Neural progenitor cell (in vitro differentiated cells): ENCODE measurements at regions not wholly inside any gene's neighbourhood (a gene's known extent, or its start where the extent isn't known, plus 50 kb on each side); places are given as distances from the start of the nearest gene placed in this dataset.

ENCODE experiments used
- DNase-seq: peaks from one replicate; pipeline ENCODE4 v3.0.0-alpha.2; 2016; ENCODE audit warnings: low spot score
- H2AFZ ChIP-seq: fragments of 200-600 bp; sonication (generic); replicated peaks from 2 replicates; pipeline ENCODE4 v1.6.1; 2016; ENCODE audit warnings: antibody characterized with exemption
- H3F3A ChIP-seq: fragments of 200-600 bp; sonication (generic); 2 replicates; pipeline ENCODE4 v1.6.1; 2016; ENCODE audit warnings: antibody characterized with exemption, low read depth
- H3K27ac ChIP-seq: fragments of 200-600 bp; sonication (generic); 2 replicates; pipeline ENCODE4 v1.5.1; 2016; ENCODE audit warnings: mild to moderate bottlenecking
- H3K27me3 ChIP-seq: fragments of 200-600 bp; sonication (generic); 2 replicates; pipeline ENCODE4 v1.6.1; 2016; ENCODE audit warnings: mild to moderate bottlenecking, moderate library complexity
- H3K36me3 ChIP-seq: fragments of 200-600 bp; sonication (generic); 2 replicates; pipeline ENCODE4 v1.5.1; 2016
- H3K4me1 ChIP-seq: fragments of 200-600 bp; sonication (generic); 2 replicates; pipeline ENCODE4 v1.6.1; 2016; ENCODE audit warnings: mixed run types
- H3K4me2 ChIP-seq: fragments of 200-600 bp; sonication (generic); 2 replicates; pipeline ENCODE4 v1.6.1; 2016
- H3K4me3 ChIP-seq: fragments of 200-600 bp; sonication (generic); 2 replicates; pipeline ENCODE4 v1.5.1; 2016
- H3K79me2 ChIP-seq: fragments of 200-600 bp; sonication (generic); 2 replicates; pipeline ENCODE4 v1.6.1; 2016; ENCODE audit warnings: low read depth
- H3K9ac ChIP-seq: fragments of 200-600 bp; sonication (generic); 2 replicates; pipeline ENCODE4 v1.6.1; 2016
- H3K9me3 ChIP-seq: fragments of 200-600 bp; sonication (generic); 2 replicates; pipeline ENCODE4 v1.5.1; 2016; ENCODE audit warnings: low read depth
- H4K20me1 ChIP-seq: fragments of 200-600 bp; sonication (generic); 2 replicates; pipeline ENCODE4 v1.6.1; 2016; ENCODE audit warnings: low read depth
- H3K27ac Mint-ChIP-seq: 3 replicates; pipeline ENCODE4 v1.8.0; 2021; ENCODE audit warnings: mixed read lengths
- H3K27me3 Mint-ChIP-seq: 2 replicates; pipeline ENCODE4 v1.8.0; 2022; ENCODE audit warnings: low read depth, mild to moderate bottlenecking, inconsistent platforms, moderate library complexity, mixed read lengths; ENCODE audit not compliant: insufficient read depth
- H3K36me3 Mint-ChIP-seq: 3 replicates; pipeline ENCODE4 v1.8.0; 2021; ENCODE audit warnings: mixed read lengths
- H3K4me1 Mint-ChIP-seq: 3 replicates; pipeline ENCODE4 v1.8.0; 2021; ENCODE audit warnings: mixed read lengths
- H3K4me3 Mint-ChIP-seq: 3 replicates; pipeline ENCODE4 v1.8.0; 2021; ENCODE audit warnings: mild to moderate bottlenecking, moderate library complexity, mixed read lengths
- H3K9me3 Mint-ChIP-seq: 3 replicates; pipeline ENCODE4 v1.8.0; 2020; ENCODE audit warnings: mixed read lengths
- EZH2 ChIP-seq: fragments of 200-600 bp; sonication (generic); IDR thresholded peaks from 2 replicates; pipeline ENCODE4 v1.6.1; 2017; ENCODE audit warnings: antibody characterized with exemption, mild to moderate bottlenecking, moderate library complexity
- EZH2phosphoT487 ChIP-seq: fragments of 200-600 bp; sonication (generic); IDR thresholded peaks from 2 replicates; pipeline ENCODE4 v1.6.1; 2017; ENCODE audit warnings: antibody characterized with exemption
- TF ChIP-seq, protein P1 (sequence below): fragments of 200-600 bp; sonication (generic); IDR thresholded peaks from 2 replicates; pipeline ENCODE4 v1.5.1; 2017; ENCODE audit warnings: antibody characterized with exemption, mild to moderate bottlenecking

DNA sequence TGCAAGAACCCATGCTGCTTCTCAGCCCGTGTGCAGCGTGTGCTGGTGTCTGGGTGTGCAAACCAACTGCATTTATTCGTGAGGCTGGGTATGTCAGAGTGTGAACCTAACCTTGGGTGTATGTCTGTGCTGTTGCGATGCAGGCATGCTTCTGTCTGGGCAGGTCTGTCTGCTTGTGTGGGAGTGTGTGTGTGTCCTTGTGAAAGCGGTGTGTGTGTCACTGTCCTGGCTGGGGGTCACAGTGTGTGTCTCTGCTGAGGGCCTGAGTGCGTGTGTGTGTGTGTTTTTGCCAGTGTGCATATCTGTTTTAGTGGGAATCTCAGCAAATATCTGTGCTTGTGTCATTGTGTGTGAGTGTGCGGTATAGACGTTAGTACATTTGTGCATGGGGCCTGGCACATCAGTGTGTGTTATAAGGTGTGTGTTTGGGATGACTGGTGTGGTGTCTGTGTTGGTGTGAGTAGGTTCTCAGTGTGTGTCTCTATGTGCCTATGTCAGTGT, 121.8 kb downstream of the CYLD start:
- no peaks in the 10 kb centered on the region for H4K20me1 ChIP-seq
- H3K4me3 ChIP-seq, result no peak overlapping the region
- Mint-ChIP-seq H3K9me3 (no peaks in the 10 kb centered on the region), H3K4me3 (no peak overlapping the region), H3K27me3 (peaks cover 12% of the 10 kb centered on the region), H3K27ac (no peak overlapping the region), H3K4me1 (peaks cover 15% of the 10 kb centered on the region), H3K36me3 (no peaks in the 10 kb centered on the region)
- no peaks in the 10 kb centered on the region for H3F3A ChIP-seq
- no peaks in the 10 kb centered on the region for H3K36me3 ChIP-seq
- H3K79me2 ChIP-seq, result no peaks in the 10 kb centered on the region
- no peaks in the 10 kb centered on the region for H3K27me3 ChIP-seq
- no peak for DNase-seq
- peaks cover 3% of the 10 kb centered on the region for H3K9me3 ChIP-seq
- no peak overlapping the region for H2AFZ ChIP-seq
- H3K9ac ChIP-seq, result no peak overlapping the region
- H3K27ac ChIP-seq, result no peak overlapping the region
- no peak overlapping the region for H3K4me2 ChIP-seq
- H3K4me1 ChIP-seq, result no peaks in the 10 kb centered on the region
- TF ChIP-seq EZH2phosphoT487 (no peak), EZH2 (no peak)
- TF ChIP-seq, protein P1, sequence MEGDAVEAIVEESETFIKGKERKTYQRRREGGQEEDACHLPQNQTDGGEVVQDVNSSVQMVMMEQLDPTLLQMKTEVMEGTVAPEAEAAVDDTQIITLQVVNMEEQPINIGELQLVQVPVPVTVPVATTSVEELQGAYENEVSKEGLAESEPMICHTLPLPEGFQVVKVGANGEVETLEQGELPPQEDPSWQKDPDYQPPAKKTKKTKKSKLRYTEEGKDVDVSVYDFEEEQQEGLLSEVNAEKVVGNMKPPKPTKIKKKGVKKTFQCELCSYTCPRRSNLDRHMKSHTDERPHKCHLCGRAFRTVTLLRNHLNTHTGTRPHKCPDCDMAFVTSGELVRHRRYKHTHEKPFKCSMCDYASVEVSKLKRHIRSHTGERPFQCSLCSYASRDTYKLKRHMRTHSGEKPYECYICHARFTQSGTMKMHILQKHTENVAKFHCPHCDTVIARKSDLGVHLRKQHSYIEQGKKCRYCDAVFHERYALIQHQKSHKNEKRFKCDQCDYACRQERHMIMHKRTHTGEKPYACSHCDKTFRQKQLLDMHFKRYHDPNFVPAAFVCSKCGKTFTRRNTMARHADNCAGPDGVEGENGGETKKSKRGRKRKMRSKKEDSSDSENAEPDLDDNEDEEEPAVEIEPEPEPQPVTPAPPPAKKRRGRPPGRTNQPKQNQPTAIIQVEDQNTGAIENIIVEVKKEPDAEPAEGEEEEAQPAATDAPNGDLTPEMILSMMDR, result no peak

DNA sequence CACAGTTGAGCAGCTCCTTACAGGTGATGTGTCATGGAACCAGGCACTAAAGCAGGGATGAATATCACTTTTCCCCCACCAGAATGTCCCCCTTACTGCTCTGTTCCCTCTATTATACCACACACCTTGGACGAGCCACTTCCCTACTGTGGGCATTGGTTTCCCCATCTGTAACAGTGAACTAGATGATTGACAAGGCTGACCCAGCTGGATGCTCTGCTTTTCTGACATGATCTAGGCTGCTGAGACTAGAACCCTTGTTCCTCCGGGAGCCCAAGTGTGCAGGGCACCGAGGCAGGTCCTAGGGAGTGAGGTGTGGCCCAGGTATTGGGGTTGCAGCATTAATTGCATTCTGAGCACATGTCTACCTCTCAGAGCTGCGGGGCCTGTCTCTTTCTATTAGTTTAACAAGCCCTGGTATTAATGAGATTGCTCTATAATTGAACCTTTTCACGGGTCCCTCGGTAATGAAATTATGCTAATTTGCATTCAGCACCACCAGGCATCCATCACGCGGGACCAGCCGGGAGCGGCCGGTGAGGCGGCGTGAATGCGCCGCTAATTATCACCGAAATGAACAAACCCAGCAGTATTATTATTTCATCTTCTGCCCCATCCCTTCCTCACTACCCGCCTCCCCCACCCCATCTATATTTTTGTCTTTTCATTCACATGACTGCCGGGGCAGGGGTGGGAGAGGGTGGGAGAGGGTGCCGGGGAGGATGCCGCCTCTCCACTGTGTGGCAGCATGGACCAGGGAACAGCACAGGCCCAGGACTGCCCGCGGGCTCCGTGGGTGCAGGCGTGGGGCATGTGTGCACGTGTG, 121.1 kb downstream of the CYLD start:
- H2AFZ ChIP-seq, result no peak overlapping the region
- no peaks in the 10 kb centered on the region for H3K27me3 ChIP-seq
- no peaks in the 10 kb centered on the region for H3K36me3 ChIP-seq
- H3K4me3 Mint-ChIP-seq, result no peak overlapping the region
- peaks cover 14% of the 10 kb centered on the region for H3K27me3 Mint-ChIP-seq
- H3F3A ChIP-seq, result no peaks in the 10 kb centered on the region
- no peaks in the 10 kb centered on the region for H3K9me3 Mint-ChIP-seq
- H3K27ac Mint-ChIP-seq, result peak overlapping the region; percentile 8
- no peaks in the 10 kb centered on the region for H3K79me2 ChIP-seq
- no peak overlapping the region for H3K4me3 ChIP-seq
- H3K4me2 ChIP-seq, result no peak overlapping the region
- H3K9ac ChIP-seq, result no peak overlapping the region
- no peaks in the 10 kb centered on the region for H3K4me1 ChIP-seq
- peaks cover 18% of the 10 kb centered on the region for H3K4me1 Mint-ChIP-seq
- no peak overlapping the region for H3K27ac ChIP-seq
- H4K20me1 ChIP-seq, result no peaks in the 10 kb centered on the region
- no peak for TF ChIP-seq EZH2phosphoT487
- no peak for TF ChIP-seq EZH2
- TF ChIP-seq, protein P1, result peak; percentile 44
- DNase-seq, result no peak
- no peaks in the 10 kb centered on the region for H3K36me3 Mint-ChIP-seq
- H3K9me3 ChIP-seq, result peaks cover 3% of the 10 kb centered on the region

DNA sequence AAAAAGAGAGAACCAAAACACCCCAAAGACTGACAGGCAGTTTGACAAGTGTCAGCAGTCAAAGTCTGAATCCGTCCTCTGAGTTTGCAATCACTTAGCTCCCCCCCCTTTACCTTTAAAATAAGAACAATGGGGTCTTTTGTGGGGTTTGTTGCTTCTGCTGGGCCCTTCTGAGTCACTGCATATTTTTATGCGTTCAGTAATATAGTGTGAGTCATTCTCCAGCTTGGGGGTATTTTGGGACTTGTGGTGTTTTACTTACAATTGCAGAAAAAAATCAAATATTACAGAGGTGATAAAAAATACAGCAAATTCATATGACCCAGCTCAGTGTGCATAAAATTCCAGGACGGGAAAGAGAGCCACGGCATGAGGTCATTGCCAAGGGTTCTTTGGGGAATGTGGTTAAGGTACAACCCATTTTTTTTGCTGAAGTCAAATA, 120.1 kb downstream of the CYLD start:
- Histone ChIP-seq H3K27me3 (no peaks in the 10 kb centered on the region), H3K4me3 (no peak overlapping the region), H3K4me1 (no peaks in the 10 kb centered on the region), H3K36me3 (no peaks in the 10 kb centered on the region), H3K4me2 (no peak overlapping the region), H3K9me3 (no peaks in the 10 kb centered on the region), H2AFZ (no peak overlapping the region), H4K20me1 (no peaks in the 10 kb centered on the region), H3K27ac (no peak overlapping the region), H3K9ac (no peak overlapping the region), H3F3A (no peaks in the 10 kb centered on the region), H3K79me2 (no peaks in the 10 kb centered on the region)
- H3K9me3 Mint-ChIP-seq, result no peaks in the 10 kb centered on the region
- H3K27me3 Mint-ChIP-seq, result peaks cover 16% of the 10 kb centered on the region
- no peak for DNase-seq
- TF ChIP-seq, protein P1, result no peak
- TF ChIP-seq EZH2phosphoT487 (no peak), EZH2 (no peak)
- peaks cover 21% of the 10 kb centered on the region for H3K4me1 Mint-ChIP-seq
- H3K4me3 Mint-ChIP-seq, result no peak overlapping the region
- no peaks in the 10 kb centered on the region for H3K36me3 Mint-ChIP-seq
- H3K27ac Mint-ChIP-seq, result no peak overlapping the region
